ENCODE measurements at regions not wholly inside any gene's neighbourhood (a gene's known extent, or its start where the extent isn't known, plus 50 kb on each side); places are given as distances from the start of the nearest gene placed in this dataset.

DNA sequence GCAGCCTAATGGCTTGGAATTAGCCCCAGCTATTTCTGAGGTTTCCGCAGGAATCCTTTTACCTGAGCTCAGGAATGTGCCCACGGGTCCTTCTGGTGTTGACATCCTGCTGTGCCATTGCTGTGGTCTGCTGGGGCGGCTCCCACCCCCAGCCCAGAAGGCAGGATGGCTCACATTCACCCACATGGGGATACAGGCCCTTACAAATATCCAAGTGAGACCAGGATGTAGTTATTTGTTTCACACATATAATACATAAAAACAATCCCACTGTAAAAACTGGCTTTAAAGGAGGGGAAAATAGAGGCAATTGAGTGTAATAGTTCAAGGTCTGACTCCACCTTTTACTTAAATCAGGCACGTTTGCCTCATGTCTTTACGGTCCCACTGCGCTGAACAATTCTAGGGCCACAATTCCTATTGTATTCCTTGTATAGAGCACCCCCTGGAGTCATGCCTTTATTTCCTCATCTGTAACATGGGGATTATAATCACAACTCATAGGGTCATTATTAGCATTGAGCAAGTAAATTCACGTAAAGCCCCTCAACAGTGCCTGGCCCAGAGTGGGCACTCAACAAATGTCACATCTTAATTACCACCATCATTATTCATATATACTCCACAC lies 57.2 kb upstream of the FICD start:
- no peak for TF ChIP-seq POLR2AphosphoS5 (IDR thresholded peaks at IDR 0.05)
- TF ChIP-seq, protein P1, sequence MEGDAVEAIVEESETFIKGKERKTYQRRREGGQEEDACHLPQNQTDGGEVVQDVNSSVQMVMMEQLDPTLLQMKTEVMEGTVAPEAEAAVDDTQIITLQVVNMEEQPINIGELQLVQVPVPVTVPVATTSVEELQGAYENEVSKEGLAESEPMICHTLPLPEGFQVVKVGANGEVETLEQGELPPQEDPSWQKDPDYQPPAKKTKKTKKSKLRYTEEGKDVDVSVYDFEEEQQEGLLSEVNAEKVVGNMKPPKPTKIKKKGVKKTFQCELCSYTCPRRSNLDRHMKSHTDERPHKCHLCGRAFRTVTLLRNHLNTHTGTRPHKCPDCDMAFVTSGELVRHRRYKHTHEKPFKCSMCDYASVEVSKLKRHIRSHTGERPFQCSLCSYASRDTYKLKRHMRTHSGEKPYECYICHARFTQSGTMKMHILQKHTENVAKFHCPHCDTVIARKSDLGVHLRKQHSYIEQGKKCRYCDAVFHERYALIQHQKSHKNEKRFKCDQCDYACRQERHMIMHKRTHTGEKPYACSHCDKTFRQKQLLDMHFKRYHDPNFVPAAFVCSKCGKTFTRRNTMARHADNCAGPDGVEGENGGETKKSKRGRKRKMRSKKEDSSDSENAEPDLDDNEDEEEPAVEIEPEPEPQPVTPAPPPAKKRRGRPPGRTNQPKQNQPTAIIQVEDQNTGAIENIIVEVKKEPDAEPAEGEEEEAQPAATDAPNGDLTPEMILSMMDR (IDR thresholded peaks at IDR 0.05 in 8 of 11, conservative IDR thresholded peaks at IDR 0.05 in 3 of 11) = no peak

Data from spleen (tissue), 7 donors.